ENCODE measurements at regions not wholly inside any gene's neighbourhood (a gene's known extent, or its start where the extent isn't known, plus 50 kb on each side); places are given as distances from the start of the nearest gene placed in this dataset.
"Not testable (repeated sequence)": the region's sequence is repeated elsewhere in the genome, so short reads cannot be mapped to it uniquely, and the experiment has no call there.

GRCh38 chr19:30871979-30872378 is 477.3 kb downstream of the TSHZ3 start:
- DNase-seq (ENCODE audit: low spot score) = no peak

- DNase-seq (ENCODE audit: low spot score) = no peak
Observed at GRCh38 chr19:30870876-30871275, 478.4 kb downstream of the TSHZ3 start.

GRCh38 chr19:30865511-30865910 is 483.7 kb downstream of the TSHZ3 start:
- DNase-seq (ENCODE audit: low spot score) = no peak

- DNase-seq (ENCODE audit: low spot score) = no peak
Observed at GRCh38 chr19:30864391-30865215, 484.6 kb downstream of the TSHZ3 start.

GRCh38 chr19:30862876-30863275 is 486.4 kb downstream of the TSHZ3 start:
- no peak for DNase-seq (ENCODE audit: low spot score)

- no peak for DNase-seq (ENCODE audit: low spot score)
Observed at GRCh38 chr19:30861919-30862318, 487.3 kb downstream of the TSHZ3 start.

- no peak for DNase-seq (ENCODE audit: low spot score)
Observed at GRCh38 chr19:30857966-30858490, 485.8 kb downstream of the ZNF536 start.

- no peak for DNase-seq (ENCODE audit: low spot score)
Observed at GRCh38 chr19:30857388-30857787, 485.2 kb downstream of the ZNF536 start.

- no peak for DNase-seq (ENCODE audit: low spot score)
Observed at GRCh38 chr19:30856786-30857185, 484.6 kb downstream of the ZNF536 start.

GRCh38 chr19:30856376-30856775 is 484.2 kb downstream of the ZNF536 start:
- no peak for DNase-seq (ENCODE audit: low spot score)

- no peak for DNase-seq (ENCODE audit: low spot score)
Observed at GRCh38 chr19:30855442-30855841, 483.3 kb downstream of the ZNF536 start.

- no peak for DNase-seq (ENCODE audit: low spot score)
Observed at GRCh38 chr19:30854661-30855060, 482.5 kb downstream of the ZNF536 start.

GRCh38 chr19:30854207-30854606 is 482.0 kb downstream of the ZNF536 start:
- DNase-seq (ENCODE audit: low spot score) = no peak

- DNase-seq (ENCODE audit: low spot score) = no peak
Observed at GRCh38 chr19:30853036-30853435, 480.9 kb downstream of the ZNF536 start.

- DNase-seq (ENCODE audit: low spot score) = no peak
Observed at GRCh38 chr19:30852168-30852567, 480.0 kb downstream of the ZNF536 start.

- DNase-seq (ENCODE audit: low spot score) = no peak
Observed at GRCh38 chr19:30851646-30852045, 479.5 kb downstream of the ZNF536 start.

- no peak for DNase-seq (ENCODE audit: low spot score)
Observed at GRCh38 chr19:30848636-30849425, 476.6 kb downstream of the ZNF536 start.

- DNase-seq (ENCODE audit: low spot score) = no peak
Observed at GRCh38 chr19:30846102-30846501, 473.9 kb downstream of the ZNF536 start.

GRCh38 chr19:30842926-30843325 is 470.7 kb downstream of the ZNF536 start:
- DNase-seq (ENCODE audit: low spot score) = no peak

- DNase-seq (ENCODE audit: low spot score) = no peak
Observed at GRCh38 chr19:30841934-30842333, 469.8 kb downstream of the ZNF536 start.

- DNase-seq (ENCODE audit: low spot score) = no peak
Observed at GRCh38 chr19:30830875-30831274, 458.7 kb downstream of the ZNF536 start.

- not testable (repeated sequence) for DNase-seq (ENCODE audit: low spot score)
Observed at GRCh38 chr19:30825505-30825904, 453.3 kb downstream of the ZNF536 start.

- no peak for DNase-seq (ENCODE audit: low spot score)
Observed at GRCh38 chr19:30824809-30825208, 452.6 kb downstream of the ZNF536 start.
